HG02642 (cell line): ENCODE measurements at regions not wholly inside any gene's neighbourhood (a gene's known extent, or its start where the extent isn't known, plus 50 kb on each side); places are given as distances from the start of the nearest gene placed in this dataset.
A peak's percentile ranks its signal among the peaks of the same experiment; 100 is the strongest.
"Not testable (repeated sequence)": the region's sequence is repeated elsewhere in the genome, so short reads cannot be mapped to it uniquely, and the experiment has no call there.

Experiments
- ATAC-seq: cut with Tn5 transposase; IDR thresholded peaks from one replicate; pipeline ENCODE4 v1.9.1; 2021; ENCODE audit warnings: mild to moderate bottlenecking; ENCODE audit not compliant: unreplicated experiment, poor library complexity

DNA sequence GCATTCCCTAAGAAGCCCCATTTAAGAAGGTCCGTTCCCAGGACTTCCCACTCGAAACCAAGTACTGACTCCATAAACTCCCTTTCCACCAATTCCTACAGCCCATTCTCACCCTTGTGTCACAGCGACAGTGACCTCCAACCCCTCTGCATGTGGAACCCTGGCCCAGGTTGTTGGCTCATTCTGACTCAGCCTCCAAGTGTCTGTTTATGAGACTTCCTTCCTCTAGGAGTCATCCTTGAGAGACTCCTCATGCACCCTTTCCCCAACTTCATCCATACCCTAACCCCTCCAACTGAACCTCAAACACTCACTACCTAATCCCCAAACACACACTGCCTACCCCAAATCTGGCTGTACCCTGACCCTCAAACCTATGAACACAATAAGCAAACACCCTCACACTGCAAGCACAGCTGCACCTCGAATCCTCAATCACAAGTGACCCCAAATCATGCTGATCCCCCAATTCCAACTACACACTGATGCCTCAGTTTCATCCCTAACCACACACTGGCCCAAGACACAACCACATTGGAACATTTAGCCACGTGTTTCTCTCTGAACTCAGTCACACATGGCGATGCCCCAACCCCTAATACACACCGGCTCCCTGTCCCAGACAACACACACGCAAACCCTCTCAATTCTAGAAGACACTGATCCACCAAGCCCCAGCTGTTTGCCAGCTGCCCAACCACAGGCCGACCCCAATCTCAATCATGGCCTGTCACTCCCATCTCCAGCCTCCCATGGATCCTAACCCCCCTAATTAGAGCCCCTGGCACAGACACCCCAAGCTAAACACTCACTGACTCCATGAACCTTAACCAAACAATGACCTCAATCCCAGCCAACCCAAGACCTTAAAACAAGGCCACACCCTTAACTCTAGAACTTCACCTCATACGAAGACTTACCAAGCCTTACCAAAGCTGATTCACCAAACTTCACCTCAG, 219.6 kb downstream of the CYP26B1 start:
- ATAC-seq = no peak

DNA sequence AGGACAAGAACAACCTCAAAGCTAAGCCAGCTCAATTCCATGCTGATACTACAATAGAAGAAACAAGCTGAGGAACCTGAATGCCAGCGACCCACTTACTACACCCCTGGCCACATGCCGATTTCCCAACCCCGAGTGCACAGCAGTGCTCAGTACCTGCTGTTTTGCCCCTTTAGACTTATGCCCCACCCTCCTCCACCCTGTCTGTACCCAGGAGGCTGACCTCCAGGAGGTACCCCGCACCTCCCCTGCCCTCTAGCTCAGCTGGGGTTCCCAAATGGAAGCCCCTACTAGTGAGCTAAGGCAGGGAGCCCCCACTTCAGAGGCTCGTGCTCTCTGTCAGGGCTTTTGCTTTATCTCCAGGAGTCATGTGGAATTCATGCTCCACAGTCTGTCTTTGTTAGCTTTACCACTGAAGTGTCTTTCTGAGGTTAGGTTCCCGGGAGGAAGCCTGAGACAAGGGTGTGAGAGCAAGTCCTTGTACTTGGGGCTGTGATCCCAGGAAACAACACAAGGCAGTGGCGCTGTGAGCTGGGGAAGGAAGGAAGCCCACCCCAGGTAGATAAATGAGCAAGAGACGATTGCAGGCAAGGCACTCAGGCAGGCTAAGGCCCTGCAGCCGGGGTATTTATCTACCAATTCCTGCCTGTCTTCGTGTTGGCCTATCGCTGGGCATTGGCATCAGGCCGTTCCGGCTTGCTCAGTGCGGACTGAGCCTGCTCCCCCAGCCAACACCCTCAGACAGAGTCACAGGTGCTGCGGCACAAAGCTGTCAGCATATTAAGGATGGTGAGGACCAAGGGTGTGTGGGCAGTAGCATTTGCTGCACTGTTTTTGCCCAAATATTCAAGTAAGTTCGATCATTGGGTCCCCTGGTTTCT, 220.5 kb downstream of the CYP26B1 start:
- ATAC-seq = no peak

DNA sequence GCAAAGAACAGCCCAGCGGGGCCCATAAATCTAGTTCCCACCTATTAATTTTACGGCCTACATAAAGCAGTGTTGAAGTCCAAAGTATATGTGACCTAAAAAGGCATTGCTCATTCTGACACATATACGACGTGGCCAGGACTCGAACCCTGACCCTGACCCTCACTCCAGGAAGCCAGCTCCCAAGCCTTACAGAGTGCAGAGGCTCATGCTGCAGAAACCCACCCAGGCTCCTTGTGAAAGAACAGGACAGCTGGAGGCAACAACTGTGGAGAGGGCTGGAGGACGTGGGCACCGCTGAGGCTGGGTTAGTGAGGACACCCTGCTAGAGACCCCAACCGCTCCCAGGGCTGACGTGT, 221.6 kb downstream of the CYP26B1 start:
- ATAC-seq = no peak

DNA sequence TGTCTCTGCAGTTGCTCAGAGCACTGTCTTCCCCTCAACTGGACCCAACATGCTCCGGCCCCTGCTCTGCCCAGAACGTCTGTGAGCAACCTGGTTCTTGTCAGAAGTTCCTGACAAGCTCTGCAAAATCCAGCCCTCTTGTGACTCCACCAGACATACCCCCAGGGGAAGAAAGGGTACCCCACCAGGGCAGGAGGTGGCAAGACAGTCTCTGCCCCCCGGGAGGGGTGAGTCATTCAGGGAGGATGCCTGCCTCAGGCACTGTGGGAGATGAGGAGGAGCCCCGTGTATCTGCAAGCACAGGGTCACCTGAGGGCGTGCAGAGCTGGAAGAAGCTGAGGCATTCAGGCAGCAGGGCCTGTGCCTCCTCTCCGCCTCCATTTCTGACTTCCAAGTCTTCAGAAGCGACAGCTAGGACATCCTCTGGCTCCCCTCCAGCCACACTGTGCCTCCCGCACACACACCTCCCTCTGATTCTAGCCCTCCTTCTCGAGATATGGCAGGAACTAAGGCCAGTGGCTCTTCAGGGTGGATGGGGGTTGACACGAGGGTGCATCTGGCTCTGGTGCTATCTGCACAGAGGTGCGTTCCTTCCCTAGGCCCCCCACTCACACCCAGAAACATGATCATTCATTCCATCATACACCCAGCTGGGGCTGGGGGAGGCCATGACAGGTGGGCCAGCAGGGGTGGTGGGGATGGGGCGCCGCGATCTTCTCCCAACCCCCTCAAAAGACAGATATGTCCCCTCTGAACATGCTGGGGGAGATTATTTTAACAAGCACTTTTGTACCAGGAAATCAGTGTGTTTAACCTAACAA, 222.2 kb downstream of the CYP26B1 start:
- ATAC-seq = no peak

DNA sequence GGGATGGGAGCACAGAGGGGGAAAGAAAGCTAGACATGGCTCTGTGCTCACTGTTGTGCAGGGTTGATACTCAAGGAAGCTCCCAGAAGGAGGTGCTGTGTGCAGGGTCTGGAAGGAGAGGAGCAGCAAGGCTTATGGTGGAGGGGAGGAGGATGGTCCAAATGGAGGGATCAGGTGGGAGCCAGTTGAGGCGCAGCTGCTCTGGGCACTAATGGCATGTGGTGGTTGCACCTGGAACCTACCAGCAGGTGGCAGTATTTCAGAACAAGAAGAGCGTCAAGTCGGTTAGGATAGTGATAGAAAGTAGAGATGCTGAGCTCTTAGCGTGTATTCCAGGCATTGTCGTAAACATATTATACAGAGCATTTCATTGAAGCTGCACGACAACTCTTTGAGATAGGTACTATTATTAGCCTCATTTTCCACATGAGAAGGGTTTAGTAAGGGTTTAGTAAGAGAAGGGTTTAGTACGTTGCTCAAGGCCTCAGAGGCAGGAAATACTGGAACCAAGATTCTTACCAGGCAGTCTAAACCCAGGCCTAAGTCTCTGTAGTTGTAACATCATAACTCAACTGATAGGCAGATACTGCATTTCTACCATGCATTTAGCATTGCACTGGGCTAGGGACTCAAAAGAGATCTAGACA, 223.7 kb downstream of the CYP26B1 start:
- ATAC-seq = peak; percentile 74

DNA sequence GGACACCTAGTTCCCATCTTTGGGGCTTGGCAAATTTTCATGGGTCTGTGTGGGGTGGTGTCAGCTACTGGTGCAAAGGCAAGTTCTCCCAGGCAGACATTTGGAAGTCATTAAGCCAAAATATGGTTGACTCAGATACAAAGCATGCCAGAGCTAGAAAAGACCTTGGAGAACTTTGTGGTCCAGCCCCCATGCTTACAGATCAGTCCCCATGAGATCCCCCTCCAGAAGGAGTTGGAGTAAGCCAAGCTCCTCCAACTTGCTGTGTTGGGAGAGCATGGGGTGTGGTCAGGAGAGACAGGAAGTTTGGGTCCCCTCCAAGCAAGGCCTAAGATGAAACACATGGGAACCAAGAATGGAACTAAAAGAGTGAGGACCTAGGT, 224.5 kb downstream of the CYP26B1 start:
- ATAC-seq = no peak

DNA sequence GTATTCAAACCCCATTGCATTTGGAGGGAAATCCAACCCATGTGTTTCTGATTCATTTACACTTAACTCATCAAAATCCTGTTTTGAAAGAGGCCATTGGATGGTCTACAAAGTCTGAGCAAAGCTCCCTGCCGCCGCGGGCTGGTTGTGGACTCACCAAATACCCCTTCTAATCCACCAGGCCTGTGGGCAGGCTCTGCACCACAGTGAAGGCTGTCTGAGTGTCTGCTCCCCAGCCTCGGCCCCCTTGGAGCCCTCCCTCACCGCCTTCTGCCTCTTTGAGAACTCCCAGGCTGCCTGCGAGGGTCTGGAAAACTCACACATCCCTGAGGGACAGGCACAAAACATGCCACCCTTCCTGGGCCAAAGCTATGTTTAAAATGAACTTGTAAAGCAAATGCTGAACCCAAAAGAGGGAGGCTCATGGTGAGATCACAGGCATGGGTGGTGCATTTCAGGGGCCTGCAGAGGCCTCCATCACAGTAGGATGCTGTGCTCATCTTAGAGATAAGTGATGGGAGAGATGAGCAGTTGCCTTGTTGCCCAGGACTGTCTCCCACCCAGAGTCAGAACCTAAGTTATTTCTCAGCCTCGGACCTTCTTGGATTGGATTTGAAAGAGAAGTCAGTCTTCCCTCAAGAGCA, 225.0 kb downstream of the CYP26B1 start:
- no peak for ATAC-seq

DNA sequence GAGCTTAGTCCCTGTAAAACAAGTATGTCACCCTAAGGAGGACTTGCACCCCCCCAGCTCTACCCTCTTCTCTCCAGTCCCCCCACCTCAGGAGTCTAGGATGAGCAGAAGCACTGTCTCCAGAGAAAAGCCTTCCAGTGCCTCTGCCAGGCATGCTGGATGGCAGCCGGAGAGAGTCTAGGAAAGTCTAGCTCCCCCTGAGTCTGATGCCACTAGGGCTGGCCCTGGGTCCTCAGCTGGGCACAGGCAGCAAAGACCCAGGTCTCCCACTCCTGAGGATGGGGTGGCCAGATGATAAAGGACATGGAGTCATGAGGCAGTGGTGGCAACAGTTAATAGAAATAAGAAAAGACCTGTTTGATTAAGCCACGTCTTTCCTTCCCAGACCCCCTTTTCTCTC, 225.6 kb downstream of the CYP26B1 start:
- ATAC-seq = no peak

DNA sequence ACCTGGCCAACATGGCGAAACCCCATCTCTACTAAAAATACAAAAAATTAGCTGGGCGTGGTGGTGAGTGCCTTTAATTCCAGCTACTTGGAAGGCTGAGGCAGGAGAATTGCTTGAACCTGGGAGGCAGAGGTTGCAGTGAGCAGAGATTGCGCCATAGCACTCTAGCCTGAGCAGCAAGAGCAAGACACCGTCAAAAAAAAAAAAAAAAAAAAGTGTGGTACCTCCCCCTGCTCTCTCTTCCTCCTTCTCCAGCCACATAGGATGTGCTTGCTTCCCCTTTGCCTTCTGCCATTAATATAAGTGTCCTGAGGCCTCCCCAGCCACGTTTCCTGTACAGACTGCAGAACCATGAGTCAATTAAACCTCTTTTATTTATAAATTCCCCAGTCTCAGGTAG, 226.8 kb downstream of the CYP26B1 start:
- not testable (repeated sequence) for ATAC-seq

DNA sequence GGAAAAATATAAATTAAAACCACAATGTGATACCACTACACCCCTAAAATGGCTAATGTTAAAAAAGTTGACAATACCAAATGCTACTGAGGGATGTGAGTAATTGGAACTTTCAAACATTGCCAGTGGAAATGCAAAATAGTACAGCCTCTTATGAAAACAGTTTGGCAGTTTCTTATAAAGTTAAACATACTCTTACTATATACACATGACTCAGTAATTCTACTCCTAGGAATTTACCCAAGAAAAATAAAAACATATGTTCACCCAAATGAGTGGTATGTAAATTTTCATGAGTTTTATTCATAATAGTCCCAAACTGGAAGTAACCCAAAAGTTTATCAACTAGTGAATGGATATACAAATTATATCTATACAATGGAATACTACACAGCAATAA, 228.0 kb downstream of the CYP26B1 start:
- no peak for ATAC-seq

DNA sequence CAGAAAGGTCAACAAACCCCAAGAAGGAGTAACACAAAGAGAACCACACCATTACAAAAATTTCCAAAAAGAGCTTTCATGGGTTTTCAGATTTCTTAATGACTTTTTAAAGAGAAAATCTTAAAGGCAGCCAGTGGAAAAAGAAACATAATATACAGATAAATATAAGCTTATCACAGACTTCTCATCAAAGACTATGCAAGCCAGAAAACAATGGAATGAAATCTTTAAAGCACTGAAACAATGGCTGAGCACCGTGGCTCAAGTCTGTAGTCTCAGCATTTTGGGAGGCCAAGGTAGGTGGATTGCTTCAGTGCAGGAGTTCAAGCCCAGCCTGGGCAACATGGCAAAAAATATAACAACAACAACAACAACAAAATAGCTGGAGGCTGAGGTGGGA, 237.4 kb downstream of the CYP26B1 start:
- ATAC-seq = no peak

DNA sequence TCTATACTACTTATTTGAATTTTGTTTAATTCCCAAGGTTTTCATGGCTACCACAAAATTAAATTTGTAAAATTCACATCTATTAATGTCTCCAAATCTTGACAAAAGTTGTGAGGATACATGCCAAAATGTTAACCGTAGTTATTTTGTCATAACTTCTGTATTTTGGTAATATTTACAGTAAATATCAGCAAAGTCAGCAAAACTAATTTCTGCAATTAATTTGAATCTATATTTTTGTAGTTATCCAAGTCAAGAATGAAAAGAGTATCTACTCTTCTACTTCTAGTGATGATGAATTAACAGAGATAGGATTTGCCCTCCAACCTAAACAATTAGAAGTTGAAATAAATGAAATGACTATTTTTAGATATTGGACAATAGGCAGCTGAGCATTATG, 238.9 kb downstream of the CYP26B1 start:
- ATAC-seq = no peak

DNA sequence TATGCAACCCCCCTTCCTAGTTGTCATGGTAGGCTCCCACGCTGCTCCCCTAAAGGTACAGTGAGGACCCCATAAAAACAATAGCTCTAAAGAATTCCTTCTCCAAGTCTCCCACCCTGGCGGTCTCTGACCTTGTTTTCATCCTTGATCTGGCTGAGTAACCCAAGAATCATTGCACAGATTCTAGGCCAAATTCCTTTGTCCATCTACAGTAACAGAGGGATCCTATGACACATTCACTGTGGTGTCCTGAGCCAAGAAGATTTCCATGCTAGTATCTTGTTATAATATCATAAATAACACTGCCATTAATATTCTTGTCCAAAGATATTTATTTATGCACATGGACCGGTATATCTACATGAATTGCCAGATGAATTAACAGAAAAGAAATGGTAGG, 240.2 kb downstream of the CYP26B1 start:
- no peak for ATAC-seq

DNA sequence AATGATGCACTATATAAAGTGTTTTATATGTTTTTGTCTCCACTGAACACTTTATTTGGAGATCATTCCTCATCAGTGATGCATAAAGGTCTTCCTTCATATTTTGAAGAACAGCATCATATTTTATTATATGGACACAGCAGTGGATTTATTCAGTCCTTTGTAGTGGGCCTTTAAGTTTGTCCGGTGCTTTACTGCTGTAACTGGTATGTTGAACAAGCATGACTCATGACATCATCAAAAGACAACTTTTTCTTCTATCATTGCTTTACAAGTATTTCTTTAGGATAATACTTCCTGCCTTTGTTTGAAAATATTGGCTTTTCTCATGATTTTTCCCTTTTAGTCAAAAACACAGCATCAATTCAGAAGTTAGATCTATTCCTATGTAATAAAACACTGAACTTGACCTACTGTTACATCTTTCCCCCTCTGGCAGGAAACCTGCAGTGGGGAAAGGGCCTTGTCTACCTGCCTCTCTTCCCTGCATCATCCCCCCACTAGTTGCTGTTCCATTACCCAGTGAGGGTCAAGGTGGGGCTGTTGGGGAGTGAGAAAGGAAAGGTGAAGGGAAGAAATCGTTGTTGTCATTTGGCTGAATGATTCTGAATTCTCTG, 241.2 kb downstream of the CYP26B1 start:
- ATAC-seq = no peak

DNA sequence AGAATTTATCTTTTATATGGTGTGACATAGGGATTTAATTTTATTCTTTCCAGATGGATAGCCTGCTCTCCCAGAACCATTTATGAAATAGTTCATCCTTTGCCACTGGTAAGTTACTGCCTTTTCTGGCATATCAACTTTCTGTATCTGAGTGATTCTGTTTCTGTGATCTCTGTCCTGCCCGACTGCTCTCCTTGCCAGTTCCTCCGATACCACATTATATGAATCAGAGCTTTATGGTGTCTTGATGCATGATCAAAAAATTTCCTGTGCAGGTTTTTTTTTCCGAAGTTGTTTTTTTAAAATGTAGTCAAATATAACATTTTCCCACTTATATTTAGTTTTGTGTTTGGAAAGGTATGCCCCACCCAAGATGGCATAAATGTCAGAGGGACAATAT, 242.5 kb downstream of the CYP26B1 start:
- ATAC-seq = no peak

DNA sequence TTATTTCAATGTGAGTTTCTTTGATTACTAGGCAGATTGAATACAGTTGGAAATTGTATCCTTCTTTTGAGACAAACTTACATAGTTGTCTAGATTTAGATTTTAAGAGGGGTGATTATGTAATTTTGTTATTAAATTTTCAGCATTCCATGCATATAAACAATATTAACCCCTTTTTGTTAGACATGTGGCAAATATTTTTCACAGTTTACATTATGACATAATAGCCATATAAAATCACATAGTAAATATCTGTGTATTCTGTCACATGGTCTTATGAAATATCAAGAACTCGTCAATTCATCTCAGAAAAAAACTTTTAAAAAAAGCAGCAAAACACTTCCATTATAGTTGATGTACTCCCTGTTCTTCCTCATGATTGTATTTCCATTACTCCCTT, 243.8 kb downstream of the CYP26B1 start:
- ATAC-seq = no peak

DNA sequence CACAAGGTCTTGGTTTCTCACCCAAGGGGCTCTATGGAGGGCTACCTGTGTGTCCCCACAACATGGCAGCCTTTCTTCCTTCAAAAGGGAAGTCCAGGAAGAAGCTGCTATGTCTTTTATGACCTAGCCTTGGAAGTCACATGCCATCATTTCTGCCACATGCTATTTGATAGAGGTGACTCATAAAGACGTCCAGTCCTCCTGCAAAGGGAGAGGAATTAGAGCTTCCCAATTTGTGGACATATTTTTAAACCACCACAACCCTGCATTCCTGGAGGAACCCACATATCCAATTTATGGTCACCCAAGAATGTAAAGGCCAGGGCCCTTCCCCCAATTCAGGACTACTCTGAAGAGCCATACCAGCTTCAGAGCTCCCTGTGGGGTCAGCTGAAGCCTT, 246.2 kb downstream of the CYP26B1 start:
- no peak for ATAC-seq

DNA sequence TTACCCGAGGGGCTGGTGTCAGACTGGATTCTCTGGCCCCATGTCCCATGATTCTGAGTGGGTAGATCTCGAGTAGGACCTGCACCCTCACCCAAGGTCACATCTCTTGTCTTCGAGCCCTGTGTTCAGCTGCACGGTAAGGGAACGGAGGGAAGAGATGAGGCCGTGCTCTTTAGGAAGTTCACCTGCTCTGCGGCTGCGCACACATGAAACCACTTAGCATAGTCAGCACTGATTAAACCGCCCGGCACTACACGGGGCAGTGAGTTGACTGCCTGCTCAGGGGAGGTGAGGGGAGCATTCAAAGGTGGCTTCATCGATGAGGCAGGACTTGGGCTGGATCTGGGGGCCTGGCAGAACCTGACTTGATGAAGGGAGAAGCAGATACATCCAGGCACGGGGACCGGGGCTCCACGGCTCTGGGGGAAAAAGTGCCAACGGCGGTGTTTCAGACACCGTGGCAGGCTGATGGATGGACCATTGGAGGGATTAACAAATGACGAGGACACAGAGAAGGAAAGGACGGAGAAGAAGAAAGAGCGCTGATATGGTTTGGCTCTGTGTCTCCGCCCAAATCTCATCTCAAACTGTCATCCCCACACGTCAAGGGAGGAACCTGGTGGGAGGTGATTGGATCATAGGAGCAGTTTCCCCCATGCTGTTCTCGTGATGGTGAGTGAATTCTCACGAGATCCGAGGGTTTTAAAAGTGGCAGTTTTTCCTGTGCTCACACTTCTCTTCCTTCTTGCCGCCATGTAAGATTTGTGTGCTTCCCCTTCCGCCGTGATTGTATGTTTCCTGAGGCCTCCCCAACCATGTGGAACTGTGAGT, 248.6 kb downstream of the CYP26B1 start:
- ATAC-seq = no peak
